Small intestine (tissue), 7 donors: ENCODE measurements at regions not wholly inside any gene's neighbourhood (a gene's known extent, or its start where the extent isn't known, plus 50 kb on each side); places are given as distances from the start of the nearest gene placed in this dataset.

ENCODE experiments used
- DNase-seq, 2 donors: peaks; one replicate each; pipeline versions ENCODE4 v3.0.0 to v3.0.0-alpha.2; 2013
- FAIRE-seq: peaks from 2 replicates; lab custom pipeline; 2012; peaks lifted over from hg19 to GRCh38; lab: Jason Lieb, UNC
- H3K27ac ChIP-seq, 3 donors: one replicate each; pipeline ENCODE4 v1.5.1; 2013; ENCODE audit warnings: low read length in 2 of 3, mild to moderate bottlenecking in 2 of 3, control low read depth in 1 of 3, inconsistent platforms in 1 of 3, low read depth in 1 of 3, moderate library complexity in 1 of 3
- H3K27me3 ChIP-seq, 3 donors: one replicate each; pipeline ENCODE4 v1.6.1; 2013; ENCODE audit warnings: low read length in 3 of 3, inconsistent platforms in 1 of 3; ENCODE audit not compliant: control insufficient read depth in 3 of 3, insufficient read depth in 3 of 3
- H3K36me3 ChIP-seq, 3 donors: one replicate each; pipeline ENCODE4 v1.6.1; 2013; ENCODE audit warnings: low read length in 3 of 3, inconsistent platforms in 1 of 3, low read depth in 1 of 3, mild to moderate bottlenecking in 1 of 3, moderate library complexity in 1 of 3; ENCODE audit not compliant: control insufficient read depth in 3 of 3, insufficient read depth in 2 of 3
- H3K4me1 ChIP-seq, 3 donors: one replicate each; pipeline ENCODE4 v1.6.1; 2013; ENCODE audit warnings: low read length in 2 of 3, inconsistent platforms in 1 of 3, low read depth in 1 of 3, mild to moderate bottlenecking in 1 of 3, moderate library complexity in 1 of 3; ENCODE audit not compliant: control insufficient read depth in 3 of 3, insufficient read depth in 2 of 3
- H3K4me3 ChIP-seq, 3 donors: one replicate each; pipeline ENCODE4 v1.5.1; 2013; ENCODE audit warnings: low read length in 3 of 3, control low read depth in 1 of 3, inconsistent platforms in 1 of 3, low read depth in 1 of 3, mild to moderate bottlenecking in 1 of 3, moderate library complexity in 1 of 3
- H3K9me3 ChIP-seq, 2 donors: one replicate each; pipeline ENCODE4 v1.6.1; 2013; ENCODE audit warnings: low read depth in 1 of 2, low read length in 1 of 2; ENCODE audit not compliant: control insufficient read depth in 2 of 2, insufficient read depth in 1 of 2
- WGBS, 3 donors: extraction: QIAGEN DNeasy Blood & Tissue Kit; methylation state at CpG; one replicate each; pipeline ENCODE4 v1.1.7; 2013; 5-methylcytosine and 5-hydroxymethylcytosine counted together
- donor health status: healthy with polysubstance abuse.
- donor health status: control.
- donor health status: control.
- donor health status: Bipolar disorder and iron deficiency.
- donor health status: healthy.

DNA sequence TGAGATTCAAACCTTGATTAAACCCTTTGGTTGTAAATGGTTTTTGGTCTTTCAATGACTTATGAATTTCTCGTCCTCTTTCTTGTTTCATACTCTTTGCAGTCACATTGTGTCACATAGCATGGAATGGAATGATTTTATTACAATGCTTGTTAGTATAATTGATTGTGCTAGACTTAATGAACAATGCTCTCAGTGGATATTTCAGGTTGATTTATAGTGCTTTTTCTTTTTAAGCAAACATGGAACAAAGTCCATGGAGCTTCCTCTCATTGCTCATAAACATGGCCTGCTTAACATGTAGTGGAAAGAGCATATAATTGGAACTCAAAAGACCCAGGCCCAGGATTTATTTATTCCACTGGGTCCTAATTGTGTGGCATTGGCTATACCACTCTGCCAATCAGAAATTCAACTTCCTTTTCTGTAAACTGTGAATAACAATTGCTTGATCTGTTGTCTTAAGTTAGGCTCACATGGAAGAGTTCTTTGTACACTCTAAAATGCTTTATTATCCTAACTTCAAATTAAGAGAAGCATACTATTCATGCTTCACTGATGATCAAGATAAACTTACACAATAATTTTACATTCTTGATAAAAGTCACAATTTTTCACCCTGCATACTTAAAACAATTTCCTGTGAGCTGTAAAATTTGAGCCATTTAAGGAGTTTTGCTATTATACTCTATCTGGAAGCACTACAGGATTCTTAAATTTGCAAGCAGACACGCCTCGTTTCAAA is 370.5 kb upstream of the PDE3A start:
- Histone ChIP-seq H3K4me3 (no peak overlapping the region), H3K9me3 (no peaks in the 10 kb centered on the region), H3K4me1 (peaks cover 3 to 22% (median 4%) of the 10 kb centered on the region in 3 donors), H3K27ac (peak overlapping the region in 1 of 3 donors; percentile 4), H3K27me3 (no peaks in the 10 kb centered on the region), H3K36me3 (no peaks in the 10 kb centered on the region)
- WGBS, 3 donors: 72 to 85% (median 75%) methylated on average over 3 of the region's 3 CpGs
- DNase-seq: peak; percentile 38 to 56
- no peak for FAIRE-seq

DNA sequence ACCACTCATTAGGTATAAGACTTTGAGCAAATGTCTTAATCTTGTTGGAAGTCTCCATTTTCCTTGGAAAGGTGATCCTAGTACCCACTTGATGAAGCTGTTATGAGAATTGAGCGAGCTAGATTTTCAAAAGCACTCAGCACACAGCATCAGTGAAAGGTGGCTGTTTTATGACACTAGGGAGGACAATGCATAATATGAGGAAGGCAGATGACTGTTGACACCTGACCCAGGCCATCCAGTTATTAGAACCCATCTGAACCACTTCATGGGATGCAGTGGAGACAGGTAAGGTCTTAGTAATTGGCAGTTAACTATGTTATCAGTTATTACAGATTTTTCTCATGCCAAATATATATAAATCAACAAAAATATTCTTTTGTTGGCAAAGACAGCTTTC is 369.9 kb upstream of the PDE3A start:
- 76 to 81% (median 81%) methylated on average over 1 of the region's 1 CpG for WGBS, 3 donors
- H3K27me3 ChIP-seq: no peaks in the 10 kb centered on the region
- peak in 1 of 2 donors; percentile 31 for DNase-seq
- no peaks in the 10 kb centered on the region for H3K9me3 ChIP-seq
- H3K4me1 ChIP-seq: peaks cover 3 to 21% (median 4%) of the 10 kb centered on the region in 3 donors
- no peaks in the 10 kb centered on the region for H3K36me3 ChIP-seq
- H3K4me3 ChIP-seq: no peak overlapping the region
- FAIRE-seq: no peak
- peak overlapping the region in 1 of 3 donors; percentile 4 for H3K27ac ChIP-seq

DNA sequence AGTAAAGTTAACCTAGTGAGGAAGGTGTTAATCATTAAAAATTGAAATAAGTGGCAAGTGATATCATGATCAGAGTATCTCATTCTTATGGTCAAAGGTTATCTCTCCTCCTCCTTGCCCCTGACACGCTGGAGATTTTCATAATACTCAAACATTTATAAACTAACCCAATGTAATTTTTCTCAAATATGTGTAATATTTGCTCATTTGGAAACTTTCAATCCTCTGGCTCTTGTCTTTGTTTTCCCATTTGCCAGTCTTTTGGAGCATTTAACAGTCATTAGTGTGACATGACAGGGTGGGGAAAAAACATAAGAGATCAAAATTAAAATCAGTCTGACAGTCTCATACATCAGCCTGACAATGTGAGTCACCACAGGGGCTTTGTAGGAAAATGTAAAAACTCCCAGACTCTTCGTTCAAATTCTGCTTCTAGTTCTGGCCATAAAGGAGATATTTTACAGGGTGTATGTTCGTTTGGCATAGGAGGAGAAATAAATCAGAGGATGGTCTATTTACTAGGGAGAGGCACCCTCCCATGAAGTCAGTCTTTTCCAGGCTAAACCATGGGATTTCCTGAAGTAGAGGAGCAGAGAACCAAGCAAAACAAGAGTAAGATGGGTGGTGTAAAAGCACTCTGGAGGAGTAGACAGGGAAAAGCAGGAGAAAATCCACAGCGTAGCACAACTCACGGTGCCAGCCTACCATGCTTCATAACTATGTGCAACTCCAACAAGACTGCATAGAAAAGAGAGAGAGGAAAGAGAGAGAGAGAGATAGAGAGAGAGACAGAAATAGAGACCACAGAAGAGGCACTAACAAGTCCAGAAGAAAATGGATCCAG is 369.2 kb upstream of the PDE3A start:
- Histone ChIP-seq H3K4me1 (peaks cover 3 to 19% (median 4%) of the 10 kb centered on the region in 3 donors), H3K4me3 (no peak overlapping the region), H3K9me3 (no peaks in the 10 kb centered on the region), H3K36me3 (no peaks in the 10 kb centered on the region), H3K27me3 (no peaks in the 10 kb centered on the region), H3K27ac (peak overlapping the region in 1 of 3 donors; percentile 29)
- no peak for FAIRE-seq
- WGBS, 3 donors: 32 to 58% (median 46%) methylated on average over 5 of the region's 5 CpGs
- peak; percentile 8 to 29 for DNase-seq

DNA sequence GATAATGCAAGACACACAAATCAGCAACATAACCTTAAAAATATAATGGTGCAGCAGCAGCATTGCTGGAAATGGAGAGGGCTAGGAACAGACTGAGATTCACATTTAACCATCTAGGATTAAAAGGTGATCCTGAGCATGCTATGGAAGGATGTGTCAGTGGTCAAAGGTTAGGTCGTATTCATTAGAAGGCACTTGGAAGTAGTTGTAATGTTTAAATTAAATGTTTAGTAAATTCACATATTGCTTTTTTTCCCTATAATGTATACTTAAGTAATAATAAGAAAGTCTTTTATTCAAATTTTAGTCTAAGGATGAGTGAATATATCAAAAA is 368.6 kb upstream of the PDE3A start:
- WGBS, 3 donors: 14 to 56% (median 50%) methylated on average over 1 of the region's 1 CpG
- FAIRE-seq (no peak), DNase-seq (peak; percentile 31 to 58)
- Histone ChIP-seq H3K4me3 (no peak overlapping the region), H3K36me3 (no peaks in the 10 kb centered on the region), H3K9me3 (no peaks in the 10 kb centered on the region), H3K27me3 (no peaks in the 10 kb centered on the region), H3K27ac (peak overlapping the region in 1 of 3 donors; percentile 29), H3K4me1 (peaks cover 3 to 19% (median 4%) of the 10 kb centered on the region in 3 donors)

DNA sequence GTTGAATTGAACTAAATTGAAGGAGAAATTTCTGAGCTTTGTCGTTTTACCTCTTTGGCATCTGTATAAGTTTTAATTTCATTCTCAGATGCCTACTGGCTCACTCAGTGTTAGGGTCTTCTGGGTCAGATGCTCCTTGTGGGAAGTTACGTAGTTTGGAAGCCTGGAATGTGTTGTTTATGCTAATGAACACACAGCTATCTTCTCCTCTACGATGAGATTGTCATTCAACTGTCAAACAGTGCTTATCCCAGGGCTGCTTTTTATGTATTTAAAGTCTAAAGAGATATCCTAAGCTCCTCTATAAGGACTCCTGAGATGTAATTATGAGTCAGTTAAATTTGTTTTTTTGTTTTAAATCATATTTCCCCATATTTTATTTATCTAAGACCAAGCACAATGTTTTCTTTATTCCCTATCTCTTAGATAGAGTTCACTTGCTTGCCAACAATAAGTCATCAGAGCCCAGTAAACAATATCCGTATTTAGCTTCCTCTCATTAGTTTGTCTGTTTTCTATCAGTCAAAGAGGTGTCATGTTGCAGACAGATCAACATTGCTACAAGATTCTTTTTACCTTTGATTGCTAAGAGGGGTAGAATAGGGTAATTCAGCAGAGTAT is 368.0 kb upstream of the PDE3A start:
- Histone ChIP-seq H3K4me3 (no peak overlapping the region), H3K9me3 (no peaks in the 10 kb centered on the region), H3K27me3 (no peaks in the 10 kb centered on the region), H3K4me1 (peaks cover 3 to 19% (median 4%) of the 10 kb centered on the region in 3 donors), H3K36me3 (no peaks in the 10 kb centered on the region), H3K27ac (no peak overlapping the region)
- 39 to 43% (median 43%) methylated on average over 4 of the region's 4 CpGs for whole genome bisulfite sequencing, 3 donors
- DNase-seq (no peak), FAIRE-seq (no peak)

DNA sequence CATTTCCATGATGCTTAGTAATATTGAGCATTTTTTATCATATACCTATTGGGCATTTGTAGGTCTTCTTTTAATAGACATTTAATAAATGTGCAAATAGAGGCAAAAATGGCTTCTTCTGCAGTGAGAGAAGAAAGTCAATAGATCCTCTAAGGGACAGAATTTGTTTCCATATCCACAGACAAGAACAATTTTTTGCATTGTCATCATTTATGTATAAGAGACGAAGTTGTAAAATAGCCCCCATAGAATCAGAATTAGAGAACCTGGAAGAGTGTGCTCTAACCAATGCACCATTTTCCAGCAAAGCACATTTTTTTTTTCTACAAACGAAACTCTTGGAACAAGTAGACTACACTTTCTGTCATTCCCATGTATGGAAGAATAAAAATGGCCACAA is 365.1 kb upstream of the PDE3A start:
- FAIRE-seq (no peak), DNase-seq (no peak)
- Histone ChIP-seq H3K27ac (no peak overlapping the region), H3K9me3 (no peaks in the 10 kb centered on the region), H3K4me1 (peaks cover 2 to 14% (median 3%) of the 10 kb centered on the region in 3 donors), H3K27me3 (no peaks in the 10 kb centered on the region), H3K4me3 (no peak overlapping the region), H3K36me3 (no peaks in the 10 kb centered on the region)
- 83 to 90% (median 83%) methylated on average over 2 of the region's 2 CpGs for WGBS, 3 donors

DNA sequence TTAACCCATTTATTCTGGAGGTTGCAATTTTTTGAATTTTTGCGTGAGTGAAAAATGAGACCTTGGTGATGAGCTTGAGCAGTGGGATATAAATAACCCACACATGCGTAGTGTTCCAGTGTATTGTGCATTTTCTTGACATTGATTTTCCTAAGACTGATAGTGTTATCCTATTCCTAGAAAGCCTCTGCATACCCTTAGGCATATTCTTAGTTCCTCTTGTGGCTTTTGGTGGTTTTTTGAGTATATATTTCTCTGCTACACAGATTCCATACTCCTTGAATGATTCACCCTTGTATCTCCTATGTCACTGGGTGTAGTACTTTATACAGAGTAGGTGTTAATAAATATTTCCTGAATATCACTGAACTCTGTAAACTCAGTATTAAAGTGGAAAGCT is 363.4 kb upstream of the PDE3A start:
- Histone ChIP-seq H3K27me3 (no peaks in the 10 kb centered on the region), H3K27ac (no peak overlapping the region), H3K9me3 (no peaks in the 10 kb centered on the region), H3K36me3 (no peaks in the 10 kb centered on the region), H3K4me3 (no peak overlapping the region), H3K4me1 (no peaks in the 10 kb centered on the region)
- no peak for DNase-seq
- no peak for FAIRE-seq
- 73 to 90% (median 76%) methylated on average over 2 of the region's 2 CpGs for WGBS, 3 donors
